ENCODE measurements at regions not wholly inside any gene's neighbourhood (a gene's known extent, or its start where the extent isn't known, plus 50 kb on each side); places are given as distances from the start of the nearest gene placed in this dataset.

DNA sequence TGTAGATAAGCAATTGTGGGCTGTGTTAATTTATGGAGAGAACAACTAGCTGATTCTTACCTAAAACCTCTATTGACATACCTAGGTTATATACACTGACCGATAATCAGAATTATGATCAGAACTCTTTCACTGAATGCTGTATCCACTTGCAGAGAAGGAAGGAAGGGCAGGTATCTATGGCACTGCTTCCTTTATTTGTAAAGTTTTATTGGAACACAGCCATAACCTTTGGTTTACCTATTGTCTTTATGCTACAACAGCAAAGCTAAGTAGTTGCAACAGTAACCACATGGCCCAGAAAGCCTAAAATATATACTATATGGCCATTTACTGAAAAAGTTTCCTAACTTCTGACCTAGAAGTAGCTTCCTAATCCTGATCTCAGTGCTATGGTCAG, 358.9 kb upstream of the ARID1B start:
- DNase-seq (ENCODE audit: low read depth in 1 of 2, low spot score in 1 of 2) = no peak
- Histone ChIP-seq H3K27ac (replicated peaks) (no peak overlapping the region), H3K4me3 (replicated peaks; ENCODE audit: insufficient read depth, low read length) (no peak overlapping the region), H3K27me3 (ENCODE audit: insufficient read depth, poor library complexity, severe bottlenecking) (no peaks in the 10 kb centered on the region)
- TF ChIP-seq, protein P1, sequence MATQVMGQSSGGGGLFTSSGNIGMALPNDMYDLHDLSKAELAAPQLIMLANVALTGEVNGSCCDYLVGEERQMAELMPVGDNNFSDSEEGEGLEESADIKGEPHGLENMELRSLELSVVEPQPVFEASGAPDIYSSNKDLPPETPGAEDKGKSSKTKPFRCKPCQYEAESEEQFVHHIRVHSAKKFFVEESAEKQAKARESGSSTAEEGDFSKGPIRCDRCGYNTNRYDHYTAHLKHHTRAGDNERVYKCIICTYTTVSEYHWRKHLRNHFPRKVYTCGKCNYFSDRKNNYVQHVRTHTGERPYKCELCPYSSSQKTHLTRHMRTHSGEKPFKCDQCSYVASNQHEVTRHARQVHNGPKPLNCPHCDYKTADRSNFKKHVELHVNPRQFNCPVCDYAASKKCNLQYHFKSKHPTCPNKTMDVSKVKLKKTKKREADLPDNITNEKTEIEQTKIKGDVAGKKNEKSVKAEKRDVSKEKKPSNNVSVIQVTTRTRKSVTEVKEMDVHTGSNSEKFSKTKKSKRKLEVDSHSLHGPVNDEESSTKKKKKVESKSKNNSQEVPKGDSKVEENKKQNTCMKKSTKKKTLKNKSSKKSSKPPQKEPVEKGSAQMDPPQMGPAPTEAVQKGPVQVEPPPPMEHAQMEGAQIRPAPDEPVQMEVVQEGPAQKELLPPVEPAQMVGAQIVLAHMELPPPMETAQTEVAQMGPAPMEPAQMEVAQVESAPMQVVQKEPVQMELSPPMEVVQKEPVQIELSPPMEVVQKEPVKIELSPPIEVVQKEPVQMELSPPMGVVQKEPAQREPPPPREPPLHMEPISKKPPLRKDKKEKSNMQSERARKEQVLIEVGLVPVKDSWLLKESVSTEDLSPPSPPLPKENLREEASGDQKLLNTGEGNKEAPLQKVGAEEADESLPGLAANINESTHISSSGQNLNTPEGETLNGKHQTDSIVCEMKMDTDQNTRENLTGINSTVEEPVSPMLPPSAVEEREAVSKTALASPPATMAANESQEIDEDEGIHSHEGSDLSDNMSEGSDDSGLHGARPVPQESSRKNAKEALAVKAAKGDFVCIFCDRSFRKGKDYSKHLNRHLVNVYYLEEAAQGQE (IDR thresholded peaks at IDR 0.05; ENCODE audit: insufficient replicate concordance, low read depth) = no peak
- TF ChIP-seq CTCF (IDR thresholded peaks at IDR 0.05; ENCODE audit: insufficient read depth, low read length) = no peak
- no peak for TF ChIP-seq POLR2AphosphoS5 (IDR thresholded peaks at IDR 0.05; ENCODE audit: low read depth)
- TF ChIP-seq GABPA (IDR thresholded peaks at IDR 0.05; ENCODE audit: low read depth) = no peak
- TF ChIP-seq SPI1 (IDR thresholded peaks at IDR 0.05; ENCODE audit: borderline replicate concordance, low read depth) = no peak

DNA sequence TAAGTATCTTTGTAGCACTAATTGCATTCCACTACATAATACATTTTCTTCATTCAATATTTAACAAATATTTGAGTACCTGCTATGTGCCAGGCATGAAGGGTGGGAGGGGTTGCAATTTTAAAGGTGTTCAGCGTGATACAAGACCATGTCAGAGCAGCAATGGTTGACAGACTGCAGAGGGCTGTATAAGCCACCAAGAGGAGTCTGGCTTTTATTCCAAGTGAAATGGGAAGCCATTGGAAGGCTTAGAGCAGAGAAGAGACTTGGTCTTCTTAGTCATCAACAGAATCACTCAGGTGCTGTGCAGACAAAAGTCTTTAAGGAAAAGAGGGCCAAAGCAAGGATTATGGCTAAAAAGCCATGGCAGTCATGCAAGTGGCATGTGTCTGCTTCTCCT, 360.8 kb upstream of the ARID1B start:
- no peaks in the 10 kb centered on the region for H3K27me3 ChIP-seq (ENCODE audit: insufficient read depth, poor library complexity, severe bottlenecking)
- H3K27ac ChIP-seq (replicated peaks) = no peak overlapping the region
- DNase-seq (ENCODE audit: low read depth in 1 of 2, low spot score in 1 of 2) = no peak
- TF ChIP-seq, protein P1 (IDR thresholded peaks at IDR 0.05; ENCODE audit: insufficient replicate concordance, low read depth) = no peak
- TF ChIP-seq POLR2AphosphoS5 (IDR thresholded peaks at IDR 0.05; ENCODE audit: low read depth) = no peak
- TF ChIP-seq SPI1 (IDR thresholded peaks at IDR 0.05; ENCODE audit: borderline replicate concordance, low read depth) = no peak
- TF ChIP-seq GABPA (IDR thresholded peaks at IDR 0.05; ENCODE audit: low read depth) = no peak
- no peak for TF ChIP-seq CTCF (IDR thresholded peaks at IDR 0.05; ENCODE audit: insufficient read depth, low read length)
- H3K4me3 ChIP-seq (replicated peaks; ENCODE audit: insufficient read depth, low read length) = no peak overlapping the region

DNA sequence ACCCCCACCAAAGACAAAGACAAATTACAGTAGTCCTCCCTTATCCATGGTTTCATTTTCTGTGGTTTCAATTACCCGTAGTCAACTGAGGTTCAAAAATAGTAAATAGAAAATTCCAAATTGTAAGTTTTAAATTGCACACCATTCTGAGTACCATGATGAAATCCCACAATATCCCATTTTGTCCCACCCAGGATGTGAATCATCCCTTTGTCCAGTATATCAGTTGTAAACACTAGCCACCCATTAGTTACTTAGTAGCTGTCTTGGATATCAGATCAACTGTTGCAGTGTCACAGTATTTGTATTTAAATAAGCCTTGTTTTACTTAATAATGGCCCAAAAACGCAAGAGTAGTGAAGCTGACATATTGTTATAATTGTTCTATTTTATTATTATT, 364.0 kb upstream of the ARID1B start:
- Histone ChIP-seq H3K27me3 (ENCODE audit: insufficient read depth, poor library complexity, severe bottlenecking) (no peaks in the 10 kb centered on the region), H3K4me3 (replicated peaks; ENCODE audit: insufficient read depth, low read length) (no peak overlapping the region), H3K27ac (replicated peaks) (no peak overlapping the region)
- no peak for TF ChIP-seq CTCF (IDR thresholded peaks at IDR 0.05; ENCODE audit: insufficient read depth, low read length)
- TF ChIP-seq SPI1 (IDR thresholded peaks at IDR 0.05; ENCODE audit: borderline replicate concordance, low read depth) = no peak
- TF ChIP-seq POLR2AphosphoS5 (IDR thresholded peaks at IDR 0.05; ENCODE audit: low read depth) = no peak
- TF ChIP-seq GABPA (IDR thresholded peaks at IDR 0.05; ENCODE audit: low read depth) = no peak
- TF ChIP-seq, protein P1 (IDR thresholded peaks at IDR 0.05; ENCODE audit: insufficient replicate concordance, low read depth) = no peak
- DNase-seq (ENCODE audit: low read depth in 1 of 2, low spot score in 1 of 2) = no peak
